IMR-90 (cell line): ENCODE measurements at regions not wholly inside any gene's neighbourhood (a gene's known extent, or its start where the extent isn't known, plus 50 kb on each side); places are given as distances from the start of the nearest gene placed in this dataset.

ENCODE experiments used
- ATAC-seq: fragments of 200-7000 bp; cut with Tn5 transposase; 2 replicates; pipeline ENCODE4 v1.9.1; 2020; ENCODE audit warnings: low read depth, mild to moderate bottlenecking, moderate library complexity
- BruUV-seq: library from RNA; stranded (reverse); fragments of 400-500 nt; replicated peaks from 2 replicates; lab custom pipeline; 2021; lab: Mats Ljungman, UMichigan
- CTCF ChIA-PET: fragments of 300-600 bp; formaldehyde crosslinking; extraction: SDS; loops from one replicate; lab custom pipeline; 2021; ENCODE audit warnings: antibody characterized with exemption; lab: Yijun Ruan, JAX
- POLR2A ChIA-PET: fragments of 300-600 bp; sonication (Branson Sonifier 250); formaldehyde crosslinking; loops from one replicate; lab custom pipeline; 2022; ENCODE audit warnings: antibody characterized with exemption; ENCODE audit not compliant: unreplicated experiment; lab: Charles Lee
- DNase-seq: peaks from one replicate; pipeline ENCODE4 v3.0.0; 2013
- H2AFZ ChIP-seq: replicated peaks from 2 replicates; pipeline ENCODE3; 2013; ENCODE audit warnings: low read length, mild to moderate bottlenecking; ENCODE audit not compliant: poor library complexity
- H2AK5ac ChIP-seq: 2 replicates; pipeline ENCODE4 v1.6.1; 2013; ENCODE audit warnings: low read depth, low read length, inconsistent platforms
- H2AK9ac ChIP-seq: replicated peaks from 2 replicates; pipeline ENCODE3; 2013; ENCODE audit warnings: mild to moderate bottlenecking, low read depth, low read length, moderate library complexity; ENCODE audit not compliant: poor library complexity
- H2BK120ac ChIP-seq: 2 replicates; pipeline ENCODE4 v1.6.1; 2013; ENCODE audit warnings: low read depth, low read length, inconsistent platforms
- H2BK15ac ChIP-seq: 3 replicates; pipeline ENCODE4 v1.6.1; 2013; ENCODE audit warnings: low read depth, low read length, inconsistent platforms
- H2BK20ac ChIP-seq: 2 replicates; pipeline ENCODE4 v1.6.1; 2013; ENCODE audit warnings: low read depth, mild to moderate bottlenecking, inconsistent platforms, low read length, moderate library complexity
- H2BK5ac ChIP-seq: 2 replicates; pipeline ENCODE4 v1.6.1; 2013; ENCODE audit warnings: mild to moderate bottlenecking, low read depth, low read length, inconsistent platforms; ENCODE audit not compliant: poor library complexity, severe bottlenecking
- H3K14ac ChIP-seq: replicated peaks from 2 replicates; pipeline ENCODE4 v1.6.1; 2013; ENCODE audit warnings: low read depth, low read length, inconsistent platforms
- H3K18ac ChIP-seq: 2 replicates; pipeline ENCODE4 v1.6.1; 2013; ENCODE audit warnings: low read depth, low read length, control low read depth
- H3K23ac ChIP-seq: 2 replicates; pipeline ENCODE4 v1.6.1; 2013; ENCODE audit warnings: low read depth, low read length, inconsistent platforms
- H3K27ac ChIP-seq: 2 replicates; pipeline ENCODE4 v1.5.1; 2013; ENCODE audit warnings: mild to moderate bottlenecking, control low read depth, low read length; ENCODE audit not compliant: insufficient read depth
- H3K27me3 ChIP-seq: 2 replicates; pipeline ENCODE4 v1.6.1; 2013; ENCODE audit warnings: low read length; ENCODE audit not compliant: control insufficient read depth, insufficient read depth
- H3K36me3 ChIP-seq: 2 replicates; pipeline ENCODE4 v1.6.1; 2013; ENCODE audit warnings: low read length, mixed read lengths; ENCODE audit not compliant: control insufficient read depth, insufficient read depth
- H3K4ac ChIP-seq: 2 replicates; pipeline ENCODE4 v1.6.1; 2013; ENCODE audit warnings: low read depth, low read length, inconsistent platforms
- H3K4me1 ChIP-seq: 2 replicates; pipeline ENCODE4 v1.6.1; 2013; ENCODE audit warnings: low read length, mixed read lengths; ENCODE audit not compliant: control insufficient read depth, insufficient read depth
- H3K4me2 ChIP-seq: 2 replicates; pipeline ENCODE4 v1.6.1; 2013; ENCODE audit warnings: low read depth, mild to moderate bottlenecking, control low read depth, low read length, moderate library complexity
- H3K4me3 ChIP-seq: 2 replicates; pipeline ENCODE4 v1.5.1; 2013; ENCODE audit warnings: low read depth, mild to moderate bottlenecking, control low read depth, low read length, moderate library complexity; ENCODE audit not compliant: insufficient read depth
- H3K56ac ChIP-seq: 2 replicates; pipeline ENCODE4 v1.6.1; 2013; ENCODE audit warnings: low read length, inconsistent platforms; ENCODE audit not compliant: insufficient read depth; ENCODE audit errors: extremely low read depth
- H3K79me1 ChIP-seq, 2 experiments: 2 replicates each; pipeline ENCODE4 v1.6.1; 2013; ENCODE audit warnings: low read length in 2 of 2, inconsistent platforms in 1 of 2, low read depth in 1 of 2
- H3K9ac ChIP-seq: 2 replicates; pipeline ENCODE4 v1.6.1; 2013; ENCODE audit warnings: low read depth, low read length, control low read depth
- H3K9me1 ChIP-seq: 2 replicates; pipeline ENCODE4 v1.6.1; 2013; ENCODE audit warnings: low read length, inconsistent platforms; ENCODE audit not compliant: insufficient read depth
- H3K9me3 ChIP-seq: 2 replicates; pipeline ENCODE4 v1.6.1; 2013; ENCODE audit warnings: low read length; ENCODE audit not compliant: control insufficient read depth, insufficient read depth
- H4K20me1 ChIP-seq: 2 replicates; pipeline ENCODE4 v1.6.1; 2013; ENCODE audit warnings: low read length, inconsistent platforms; ENCODE audit not compliant: insufficient read depth
- H4K5ac ChIP-seq: 2 replicates; pipeline ENCODE4 v1.6.1; 2013; ENCODE audit warnings: mild to moderate bottlenecking, low read depth, low read length, control low read depth
- H4K8ac ChIP-seq, 2 experiments: 2 replicates each; pipeline ENCODE4 v1.6.1; 2013; ENCODE audit warnings: low read depth in 2 of 2, low read length in 2 of 2, control low read depth in 1 of 2, inconsistent platforms in 1 of 2
- H4K91ac ChIP-seq: 2 replicates; pipeline ENCODE4 v1.6.1; 2013; ENCODE audit warnings: low read depth, low read length, inconsistent platforms; ENCODE audit not compliant: insufficient read depth
- FOS ChIP-seq: fragments of 150-350 bp; IDR thresholded peaks from 2 replicates; pipeline ENCODE4 v1.6.1; 2016; ENCODE audit warnings: low read depth, low read length
- MAFK ChIP-seq: IDR thresholded peaks from 2 replicates; pipeline ENCODE4 v1.6.1; 2012; ENCODE audit warnings: low read depth, low read length, improper control_type of control experiment
- POLR2A ChIP-seq: IDR thresholded peaks from 2 replicates; pipeline ENCODE4 v1.6.1; 2012; ENCODE audit warnings: mild to moderate bottlenecking, low read depth, low read length
- RCOR1 ChIP-seq: IDR thresholded peaks from 2 replicates; pipeline ENCODE4 v1.6.1; 2012; ENCODE audit warnings: mild to moderate bottlenecking, low read length, improper control_type of control experiment; ENCODE audit not compliant: insufficient replicate concordance
- WGBS, 2 experiments: methylation state at CpG; one replicate each; pipeline versions ENCODE4 v1.1.5 to v1.1.7; 2013; ENCODE audit warnings: missing lambda C conversion rate in 2 of 2; ENCODE audit not compliant: insufficient read length in 1 of 2; ENCODE audit errors: extremely low coverage in 2 of 2; 5-methylcytosine and 5-hydroxymethylcytosine counted together
- dilution Hi-C: fragments of 300-500 bp; cut with HindIII; formaldehyde crosslinking; loops from one replicate; pipeline ENCODE4 v1.14.3; 2018; ENCODE audit warnings: low sequenced_read_pairs; ENCODE audit not compliant: unreplicated experiment
- in situ Hi-C: fragments of 300-500 bp; cut with MboI; formaldehyde crosslinking; loops from 3 replicates; pipeline ENCODE4 v1.14.3; 2019; ENCODE audit warnings: low sequenced_read_pairs, inconsistent platforms, mixed read lengths
- intact Hi-C: fragments of 100-400 bp; cut with micrococcal nuclease; formaldehyde crosslinking; loops from 2 replicates; pipeline ENCODE4 v1.10.0; 2022

- intact Hi-C loops (no loop called here), dilution Hi-C loops (no loop called here), in situ Hi-C loops (no loop called here)
- Histone ChIP-seq H3K9me1 (no peaks in the 10 kb centered on the region), H3K18ac (no peak overlapping the region), H3K56ac (no peak overlapping the region), H4K91ac (no peak overlapping the region), H3K36me3 (no peaks in the 10 kb centered on the region), H3K9me3 (peaks cover 2% of the 10 kb centered on the region; the same call in 1 of the 2 replicates), H4K5ac (no peak overlapping the region), H2AK9ac (no peak overlapping the region), H3K4me3 (no peak overlapping the region), H3K9ac (no peak overlapping the region), H3K4me1 (no peaks in the 10 kb centered on the region), H3K4ac (no peak overlapping the region), H2BK5ac (no peak overlapping the region), H2AK5ac (no peak overlapping the region), H3K27ac (no peak overlapping the region), H3K27me3 (no peaks in the 10 kb centered on the region), H3K23ac (no peak overlapping the region), H2BK20ac (no peak overlapping the region), H3K4me2 (no peak overlapping the region), H3K79me1 (no peaks in the 10 kb centered on the region), H2AFZ (no peak overlapping the region), H3K14ac (no peak overlapping the region), H2BK120ac (no peak overlapping the region), H4K20me1 (no peaks in the 10 kb centered on the region), H2BK15ac (no peak overlapping the region), H4K8ac (no peak overlapping the region)
- BruUV-seq = no TSS peak
- CTCF ChIA-PET = no interaction called here
- ATAC-seq (no peak), DNase-seq (no peak)
- POLR2A ChIA-PET = no interaction called here
- TF ChIP-seq RCOR1 (no peak), POLR2A (no peak), FOS (no peak), MAFK (no peak)
- WGBS, 2 experiments = no CpG with 5 or more reads among the region's 5 CpGs
Measured at GRCh38 chr21:21973806-21974205, 975.6 kb downstream of the NCAM2 start.
